Left lung (tissue), 4 donors: ENCODE measurements at regions not wholly inside any gene's neighbourhood (a gene's known extent, or its start where the extent isn't known, plus 50 kb on each side); places are given as distances from the start of the nearest gene placed in this dataset.

Experiments used
- ATAC-seq: fragments of 200-7000 bp; cut with Tn5 transposase; one replicate; pipeline ENCODE4 v1.9.1; 2020; ENCODE audit warnings: moderate library complexity
- DNase-seq, 4 donors: peaks; one replicate each; pipeline ENCODE4 v3.0.0-alpha.2; 2013 to 2020
- H3K27ac ChIP-seq, 2 donors: fragments of 200-600 bp; sonication (generic) in 1 of 2; one replicate each; pipeline versions ENCODE4 v1.5.0 to v1.8.0; 2020 to 2021
- H3K27me3 ChIP-seq, 2 donors: fragments of 200-600 bp; sonication (generic) in 1 of 2; one replicate each; pipeline versions ENCODE4 v1.5.0 to v1.8.0; 2020 to 2021
- H3K36me3 ChIP-seq, 2 donors: fragments of 200-600 bp; sonication (generic) in 1 of 2; one replicate each; pipeline versions ENCODE4 v1.5.0 to v1.8.0; 2020 to 2021
- H3K4me1 ChIP-seq, 2 donors: fragments of 200-600 bp; one replicate each; pipeline ENCODE4 v1.8.0; 2021
- H3K4me3 ChIP-seq, 2 donors: fragments of 200-600 bp; sonication (generic) in 1 of 2; one replicate each; pipeline versions ENCODE4 v1.5.0 to v1.8.0; 2020 to 2021; ENCODE audit warnings: mild to moderate bottlenecking in 1 of 2
- H3K9me3 ChIP-seq, 2 donors: fragments of 200-600 bp; sonication (generic) in 1 of 2; one replicate each; pipeline versions ENCODE4 v1.5.0 to v1.8.0; 2020 to 2021
- intact Hi-C, 2 donors: fragments of 100-400 bp; cut with DNase I; formaldehyde crosslinking; loops; one replicate each; pipeline versions ENCODE4 v1.11.2 to v1.14.2; 2022
- TF ChIP-seq, protein P1 (sequence below), 2 donors: fragments of 200-600 bp; sonication (generic) in 1 of 2; IDR thresholded peaks; one replicate each; pipeline versions ENCODE4 v1.5.0 to v1.8.0; 2021; ENCODE audit warnings: antibody characterized with exemption in 2 of 2
- donor health status: DM: no; HTN: yes; CAD: no.
- donor health status: DM: no; HTN: no; CAD: no.

DNA sequence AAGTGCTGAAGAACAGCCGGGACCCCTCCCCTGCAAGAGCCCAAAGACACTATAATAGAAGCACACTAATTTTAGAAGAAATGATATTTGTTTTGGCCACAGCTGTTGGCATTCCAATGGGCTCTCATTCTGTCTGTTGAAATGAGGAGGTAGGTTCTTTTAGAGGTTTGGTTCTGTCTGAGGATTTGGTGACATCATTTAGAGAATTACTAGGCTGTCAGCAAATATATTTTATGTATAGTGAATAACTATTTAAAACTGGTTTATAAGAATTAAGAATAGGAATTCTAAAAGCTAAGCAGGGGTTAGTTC is 200.7 kb upstream of the SLC38A2 start:
- ATAC-seq (no peak), DNase-seq (no peak)
- H3K36me3 ChIP-seq, result no peaks in the 10 kb centered on the region
- TF ChIP-seq, protein P1, sequence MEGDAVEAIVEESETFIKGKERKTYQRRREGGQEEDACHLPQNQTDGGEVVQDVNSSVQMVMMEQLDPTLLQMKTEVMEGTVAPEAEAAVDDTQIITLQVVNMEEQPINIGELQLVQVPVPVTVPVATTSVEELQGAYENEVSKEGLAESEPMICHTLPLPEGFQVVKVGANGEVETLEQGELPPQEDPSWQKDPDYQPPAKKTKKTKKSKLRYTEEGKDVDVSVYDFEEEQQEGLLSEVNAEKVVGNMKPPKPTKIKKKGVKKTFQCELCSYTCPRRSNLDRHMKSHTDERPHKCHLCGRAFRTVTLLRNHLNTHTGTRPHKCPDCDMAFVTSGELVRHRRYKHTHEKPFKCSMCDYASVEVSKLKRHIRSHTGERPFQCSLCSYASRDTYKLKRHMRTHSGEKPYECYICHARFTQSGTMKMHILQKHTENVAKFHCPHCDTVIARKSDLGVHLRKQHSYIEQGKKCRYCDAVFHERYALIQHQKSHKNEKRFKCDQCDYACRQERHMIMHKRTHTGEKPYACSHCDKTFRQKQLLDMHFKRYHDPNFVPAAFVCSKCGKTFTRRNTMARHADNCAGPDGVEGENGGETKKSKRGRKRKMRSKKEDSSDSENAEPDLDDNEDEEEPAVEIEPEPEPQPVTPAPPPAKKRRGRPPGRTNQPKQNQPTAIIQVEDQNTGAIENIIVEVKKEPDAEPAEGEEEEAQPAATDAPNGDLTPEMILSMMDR (IDR thresholded peaks at IDR 0.05), result no peak
- intact Hi-C loops, result no loop called here
- H3K27ac ChIP-seq, result no peak overlapping the region
- H3K9me3 ChIP-seq, result peaks cover 0 to 10% of the 10 kb centered on the region in 2 donors
- H3K27me3 ChIP-seq, result no peaks in the 10 kb centered on the region
- H3K4me1 ChIP-seq, result no peaks in the 10 kb centered on the region
- no peak overlapping the region for H3K4me3 ChIP-seq

DNA sequence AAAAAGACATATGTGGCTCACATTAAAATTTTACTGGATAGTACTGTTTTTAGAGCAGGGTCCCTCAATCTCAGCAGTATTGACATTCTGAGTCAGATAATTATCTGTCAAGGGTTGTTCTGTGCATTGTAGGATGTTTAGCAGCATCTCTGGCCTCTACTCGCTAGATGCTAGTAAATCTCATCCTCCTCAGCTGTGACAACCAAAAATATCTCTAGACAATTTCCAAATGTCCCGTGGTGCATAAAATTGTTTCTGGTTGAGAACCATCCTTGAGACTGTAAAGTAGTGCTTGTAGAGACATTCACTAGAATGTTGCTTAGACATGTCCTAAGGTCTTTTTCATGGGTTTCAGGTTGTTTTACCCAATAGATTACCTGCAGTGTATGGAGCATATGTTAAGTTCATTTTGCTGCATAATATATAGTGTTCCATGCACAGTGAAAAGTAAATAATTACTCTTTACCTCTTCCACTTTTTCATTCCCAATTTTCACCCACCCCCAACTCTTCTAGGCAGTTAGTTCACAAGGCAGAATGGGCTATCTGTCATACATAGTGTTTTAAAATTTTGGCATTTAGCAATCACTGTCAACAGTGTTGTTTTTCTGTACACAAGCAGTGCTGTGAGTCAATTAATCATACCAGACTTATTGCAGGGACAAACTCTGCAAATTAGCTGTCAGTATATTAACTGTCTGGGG is 200.2 kb upstream of the SLC38A2 start:
- DNase-seq (no peak), ATAC-seq (no peak)
- H3K9me3 ChIP-seq, result peaks cover 0 to 15% of the 10 kb centered on the region in 2 donors
- H3K36me3 ChIP-seq, result no peaks in the 10 kb centered on the region
- H3K27ac ChIP-seq, result no peak overlapping the region
- H3K4me3 ChIP-seq, result no peak overlapping the region
- H3K4me1 ChIP-seq, result no peaks in the 10 kb centered on the region
- intact Hi-C loops, result no loop called here
- TF ChIP-seq, protein P1 (IDR thresholded peaks at IDR 0.05), result no peak
- H3K27me3 ChIP-seq, result no peaks in the 10 kb centered on the region

DNA sequence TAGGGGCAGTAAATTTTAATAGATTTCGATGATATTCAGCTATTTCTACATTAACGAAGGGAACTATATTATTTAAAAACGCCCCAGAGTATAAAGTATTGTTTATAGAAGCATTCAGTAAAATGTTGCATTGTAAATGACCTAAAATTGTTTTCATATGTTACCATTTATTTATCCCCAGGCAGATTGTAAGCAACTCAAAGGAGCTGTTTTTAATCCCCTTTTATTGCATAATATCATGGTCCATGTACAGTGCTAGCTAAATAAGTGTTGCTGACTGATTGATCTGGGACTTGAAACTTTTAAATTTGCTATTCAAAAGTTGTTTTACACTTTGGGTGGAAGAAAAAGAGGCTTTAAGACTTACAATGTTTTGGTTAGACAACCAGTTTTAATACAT is 199.0 kb upstream of the SLC38A2 start:
- no peak overlapping the region for H3K4me3 ChIP-seq
- ATAC-seq (no peak), DNase-seq (no peak)
- H3K27ac ChIP-seq, result no peak overlapping the region
- TF ChIP-seq, protein P1 (IDR thresholded peaks at IDR 0.05), result no peak
- no peaks in the 10 kb centered on the region for H3K4me1 ChIP-seq
- intact Hi-C loops, result no loop called here
- no peaks in the 10 kb centered on the region for H3K27me3 ChIP-seq
- no peaks in the 10 kb centered on the region for H3K36me3 ChIP-seq
- peaks cover 0 to 26% of the 10 kb centered on the region in 2 donors for H3K9me3 ChIP-seq

DNA sequence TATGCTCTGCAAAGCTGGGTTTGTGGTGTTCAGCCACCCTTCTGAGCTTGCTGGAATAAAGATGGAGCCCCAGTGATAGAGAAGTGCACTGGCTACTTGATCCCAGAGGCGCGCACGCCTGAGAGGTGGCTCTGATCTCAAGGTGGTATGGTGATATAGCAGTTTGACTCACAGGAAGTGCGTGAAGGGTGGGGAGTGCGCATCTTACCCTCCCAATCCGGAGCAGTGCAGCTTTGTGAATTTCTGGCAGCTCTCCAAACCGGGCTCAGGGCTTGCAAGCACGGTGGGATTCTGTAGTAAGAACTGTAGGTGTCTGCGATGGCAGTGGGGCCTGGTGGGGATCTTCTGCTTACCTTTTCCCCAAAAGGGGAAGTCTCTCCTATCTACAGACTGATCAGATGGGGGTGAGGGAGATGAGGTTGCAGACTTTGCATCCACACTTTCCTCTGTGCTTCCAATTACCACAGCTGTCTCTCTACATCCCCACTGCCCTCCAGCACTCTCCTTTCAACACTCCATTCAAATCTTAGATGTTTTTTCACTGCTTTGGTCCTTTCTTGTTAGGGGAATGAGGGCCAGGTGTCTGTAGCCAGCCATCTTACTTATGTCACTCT is 197.4 kb upstream of the SLC38A2 start:
- intact Hi-C loops, result no loop called here
- TF ChIP-seq, protein P1 (IDR thresholded peaks at IDR 0.05), result no peak
- H3K27me3 ChIP-seq, result no peaks in the 10 kb centered on the region
- H3K4me1 ChIP-seq, result no peaks in the 10 kb centered on the region
- no peak for ATAC-seq
- H3K9me3 ChIP-seq, result peaks cover 0 to 40% of the 10 kb centered on the region in 2 donors
- no peak overlapping the region for H3K27ac ChIP-seq
- DNase-seq, result no peak
- no peak overlapping the region for H3K4me3 ChIP-seq
- H3K36me3 ChIP-seq, result no peaks in the 10 kb centered on the region

DNA sequence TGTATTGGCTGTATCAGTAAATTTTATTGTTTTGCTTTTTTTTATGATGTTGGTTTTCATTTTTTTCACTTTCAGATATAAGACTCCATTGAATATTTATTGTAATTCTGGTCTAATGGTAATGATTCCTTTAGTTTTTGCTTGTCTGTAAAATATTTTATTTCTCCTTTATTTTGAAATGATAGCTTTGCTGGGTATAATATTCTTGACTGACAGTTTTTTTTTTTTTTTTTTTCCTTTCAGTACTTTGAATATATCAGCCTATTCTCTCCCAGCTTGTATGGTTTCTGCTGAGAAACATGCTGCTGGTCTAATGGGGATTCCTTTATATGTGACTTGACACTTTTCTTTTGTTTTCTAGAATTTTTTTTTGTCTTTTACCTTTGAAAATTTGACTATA is 195.1 kb upstream of the SLC38A2 start:
- intact Hi-C loops, result no loop called here
- Histone ChIP-seq H3K4me1 (peaks cover 1 to 7% of the 10 kb centered on the region in 2 donors), H3K36me3 (no peaks in the 10 kb centered on the region), H3K27me3 (no peaks in the 10 kb centered on the region), H3K4me3 (no peak overlapping the region), H3K27ac (no peak overlapping the region), H3K9me3 (peaks cover 0 to 43% of the 10 kb centered on the region in 2 donors)
- DNase-seq, result no peak
- TF ChIP-seq, protein P1 (IDR thresholded peaks at IDR 0.05), result no peak
- ATAC-seq, result no peak
